Activated CD8-positive, alpha-beta T cell treated with anti-CD3 and anti-CD28 coated beads, Interleukin-2, amount 10 ng/mL, durations not matched to agents 7 days and 5 days (primary cell): ENCODE measurements at regions not wholly inside any gene's neighbourhood (a gene's known extent, or its start where the extent isn't known, plus 50 kb on each side); places are given as distances from the start of the nearest gene placed in this dataset.
"Not testable (repeated sequence)": the region's sequence is repeated elsewhere in the genome, so short reads cannot be mapped to it uniquely, and the experiment has no call there.

Experiments
- ATAC-seq: fragments of 150-1000 bp; cut with Tn5 transposase; one replicate; pipeline ENCODE4 v1.10.0; 2021; ENCODE audit warnings: moderate library complexity
- CTCF ChIA-PET: fragments of 350-600 bp; sonication (Branson Sonifier 250); formaldehyde crosslinking; loops from one replicate; lab custom pipeline; 2021; ENCODE audit warnings: antibody characterized with exemption; lab: Charles Lee
- POLR2A ChIA-PET: fragments of 350-600 bp; sonication (Branson Sonifier 250); formaldehyde crosslinking; loops from one replicate; lab custom pipeline; 2021; ENCODE audit warnings: antibody characterized with exemption; lab: Charles Lee
- DNase-seq: peaks from one replicate; pipeline ENCODE4 v3.0.0-alpha.2; 2020
- H3K27ac Mint-ChIP-seq: one replicate; pipeline ENCODE4 v1.8.0; 2021; ENCODE audit warnings: mild to moderate bottlenecking, mixed read lengths
- H3K27me3 Mint-ChIP-seq: one replicate; pipeline ENCODE4 v1.8.0; 2021; ENCODE audit warnings: low read depth, mixed read lengths
- H3K36me3 Mint-ChIP-seq: one replicate; pipeline ENCODE4 v1.8.0; 2021; ENCODE audit warnings: low read depth, mixed read lengths
- H3K4me1 Mint-ChIP-seq: one replicate; pipeline ENCODE4 v1.8.0; 2021; ENCODE audit warnings: low read depth, mixed read lengths
- H3K4me3 Mint-ChIP-seq: one replicate; pipeline ENCODE4 v1.8.0; 2021; ENCODE audit warnings: mild to moderate bottlenecking, mixed read lengths
- H3K9me3 Mint-ChIP-seq: one replicate; pipeline ENCODE4 v1.8.0; 2022; ENCODE audit warnings: mixed read lengths; ENCODE audit not compliant: insufficient read depth

DNA sequence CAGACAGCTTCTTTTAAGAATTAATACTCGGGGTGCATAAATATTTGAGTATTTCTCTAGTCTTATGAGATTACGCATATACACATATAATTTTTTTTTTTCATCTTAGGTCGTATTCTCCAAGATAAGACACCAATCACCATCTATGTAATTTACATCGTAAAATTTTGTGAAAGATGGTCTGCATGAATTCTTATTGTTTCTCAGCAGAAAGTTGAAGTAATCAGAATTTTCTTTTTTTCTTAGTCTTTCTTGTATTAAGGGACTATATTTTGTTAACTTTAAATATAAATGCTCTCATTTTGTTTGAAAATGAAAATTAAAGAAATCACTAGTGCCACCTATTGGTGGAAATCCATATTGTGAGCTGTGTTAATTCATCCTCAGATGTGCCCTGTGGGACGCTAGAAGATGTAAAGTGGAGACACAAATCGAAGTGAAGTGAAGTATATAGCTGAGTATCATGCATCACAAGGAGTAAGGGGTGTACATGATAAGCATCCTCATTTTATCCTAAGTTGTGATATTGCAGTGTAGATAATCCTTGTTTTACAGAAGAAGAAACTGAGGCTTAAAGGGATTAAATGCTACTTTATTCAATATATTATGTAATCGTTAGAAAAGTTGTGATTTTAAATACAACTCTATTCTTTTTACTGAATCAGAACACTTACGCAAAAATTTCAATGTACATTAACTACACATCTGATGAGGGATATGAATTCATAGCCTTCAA lies 2084.3 kb downstream of the LRRC4C start:
- DNase-seq, result peak; percentile 25
- Mint-ChIP-seq H3K4me3 (no peak overlapping the region), H3K4me1 (peaks cover 4% of the 10 kb centered on the region), H3K9me3 (no peaks in the 10 kb centered on the region), H3K27me3 (no peaks in the 10 kb centered on the region), H3K36me3 (peaks cover 3% of the 10 kb centered on the region), H3K27ac (no peak overlapping the region)
- POLR2A ChIA-PET, result no interaction called here
- no peak for ATAC-seq
- CTCF ChIA-PET, result interaction anchor here (1.6 kb wide), 1 partner anchor 919 kb away, joined by 4 read pairs; no protein-coding TSS in a partner anchor

DNA sequence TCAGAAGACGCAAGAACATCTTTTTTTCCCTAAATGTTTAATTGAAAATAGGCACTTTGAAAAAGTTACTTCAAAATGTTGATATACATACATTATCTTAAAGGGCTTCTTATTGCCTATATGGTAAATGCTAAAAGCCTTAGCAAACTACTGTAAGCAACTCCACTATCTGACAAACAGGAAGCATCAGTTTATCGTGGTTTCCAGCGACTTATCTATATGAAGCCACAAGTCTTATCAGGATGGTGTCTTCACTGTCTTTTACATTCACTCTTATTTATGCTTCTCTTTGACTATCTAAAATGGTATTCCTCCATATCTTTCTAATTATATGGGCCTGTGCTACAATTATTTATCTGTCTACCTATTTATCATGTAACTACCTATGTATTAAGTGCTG lies 2091.9 kb downstream of the LRRC4C start:
- Mint-ChIP-seq H3K27me3 (no peaks in the 10 kb centered on the region), H3K9me3 (no peaks in the 10 kb centered on the region), H3K27ac (no peak overlapping the region), H3K4me3 (no peak overlapping the region), H3K36me3 (peaks cover 3% of the 10 kb centered on the region), H3K4me1 (peaks cover 9% of the 10 kb centered on the region)
- ATAC-seq, result no peak
- CTCF ChIA-PET, result no interaction called here
- no peak for DNase-seq
- POLR2A ChIA-PET, result no interaction called here

DNA sequence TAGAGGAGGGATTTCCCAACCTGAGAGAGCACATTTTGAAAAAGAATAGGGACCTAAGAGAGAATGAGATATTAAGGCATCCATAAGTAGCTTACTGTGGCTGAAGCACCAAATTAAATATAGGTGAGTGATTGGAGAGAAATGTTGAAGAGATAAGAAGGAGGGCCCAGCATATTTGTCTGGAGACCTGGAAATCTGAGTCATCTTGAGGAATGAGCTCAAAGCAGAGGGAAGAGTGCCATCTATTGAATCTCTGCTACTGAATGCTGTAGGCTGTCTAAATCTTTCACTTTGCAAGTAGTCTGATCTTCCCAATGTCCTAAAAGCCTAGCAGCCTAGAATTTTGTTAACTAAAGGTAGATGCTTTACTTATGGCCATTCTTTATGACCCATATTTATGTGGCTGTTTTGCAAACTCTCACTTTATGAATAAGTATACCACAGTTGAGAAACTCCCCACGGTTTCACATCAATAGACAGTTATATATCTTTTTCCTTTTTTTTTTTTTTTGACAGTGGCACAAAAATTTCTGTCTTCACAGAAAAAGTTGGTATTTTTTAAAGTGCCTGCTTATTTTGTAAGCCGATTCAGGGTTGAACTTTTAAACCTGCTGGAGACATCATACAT lies 2093.5 kb downstream of the LRRC4C start:
- ChIA-PET POLR2A (no interaction called here), CTCF (no interaction called here)
- Mint-ChIP-seq H3K4me3 (no peak overlapping the region), H3K4me1 (peaks cover 5% of the 10 kb centered on the region), H3K9me3 (no peaks in the 10 kb centered on the region), H3K27ac (no peak overlapping the region), H3K27me3 (no peaks in the 10 kb centered on the region), H3K36me3 (no peaks in the 10 kb centered on the region)
- DNase-seq (no peak), ATAC-seq (no peak)

DNA sequence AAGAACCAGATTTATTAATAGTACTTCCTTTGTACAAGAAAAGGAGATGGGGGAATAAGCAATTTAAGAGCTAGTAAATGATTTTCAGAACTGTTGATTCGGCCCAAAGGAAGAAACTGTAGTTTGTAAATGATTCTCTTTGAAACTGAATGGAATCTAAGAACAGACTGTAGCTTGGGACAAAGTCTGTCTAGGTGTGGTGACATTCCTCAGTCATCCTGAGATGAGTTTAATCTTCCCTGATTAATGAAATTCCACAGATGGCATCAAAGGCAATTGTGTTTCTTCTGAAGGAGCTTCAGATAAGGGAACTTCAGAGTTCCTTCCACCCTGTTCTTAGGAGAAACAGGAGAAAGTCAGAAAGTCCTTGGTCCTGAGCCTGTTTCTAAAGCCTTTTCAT lies 2095.9 kb downstream of the LRRC4C start:
- ChIA-PET POLR2A (no interaction called here), CTCF (interaction anchor here (0.9 kb wide), 1 partner anchor 9 kb away, joined by 3 read pairs; no protein-coding TSS in a partner anchor)
- Mint-ChIP-seq H3K4me3 (no peak overlapping the region), H3K4me1 (peaks cover 5% of the 10 kb centered on the region), H3K9me3 (no peaks in the 10 kb centered on the region), H3K27me3 (no peaks in the 10 kb centered on the region), H3K36me3 (no peaks in the 10 kb centered on the region), H3K27ac (no peak overlapping the region)
- DNase-seq, result no peak
- no peak for ATAC-seq

DNA sequence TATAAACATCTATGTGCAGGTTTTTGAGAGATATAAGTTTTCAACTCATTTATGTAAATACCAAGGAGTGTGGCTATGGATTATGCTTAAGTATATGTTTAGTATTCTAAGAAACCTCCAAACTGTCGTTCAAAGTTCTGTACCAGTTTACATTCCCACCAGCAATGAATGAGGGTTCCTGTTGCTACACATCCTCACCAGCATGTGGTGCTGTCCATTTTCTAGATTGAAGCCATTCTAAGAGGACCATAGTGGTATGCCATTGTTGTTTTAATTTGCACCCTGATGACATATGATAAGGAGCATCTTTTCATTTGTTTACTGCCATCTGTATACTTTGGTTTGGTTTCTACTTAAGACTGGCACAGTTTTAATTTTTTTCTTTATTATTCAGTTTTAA lies 2097.9 kb downstream of the LRRC4C start:
- H3K9me3 Mint-ChIP-seq, result no peaks in the 10 kb centered on the region
- DNase-seq, result no peak
- H3K4me1 Mint-ChIP-seq, result no peaks in the 10 kb centered on the region
- ATAC-seq, result no peak
- ChIA-PET CTCF (no interaction called here), POLR2A (no interaction called here)
- H3K4me3 Mint-ChIP-seq, result no peak overlapping the region
- H3K36me3 Mint-ChIP-seq, result no peaks in the 10 kb centered on the region
- no peaks in the 10 kb centered on the region for H3K27me3 Mint-ChIP-seq
- no peak overlapping the region for H3K27ac Mint-ChIP-seq

DNA sequence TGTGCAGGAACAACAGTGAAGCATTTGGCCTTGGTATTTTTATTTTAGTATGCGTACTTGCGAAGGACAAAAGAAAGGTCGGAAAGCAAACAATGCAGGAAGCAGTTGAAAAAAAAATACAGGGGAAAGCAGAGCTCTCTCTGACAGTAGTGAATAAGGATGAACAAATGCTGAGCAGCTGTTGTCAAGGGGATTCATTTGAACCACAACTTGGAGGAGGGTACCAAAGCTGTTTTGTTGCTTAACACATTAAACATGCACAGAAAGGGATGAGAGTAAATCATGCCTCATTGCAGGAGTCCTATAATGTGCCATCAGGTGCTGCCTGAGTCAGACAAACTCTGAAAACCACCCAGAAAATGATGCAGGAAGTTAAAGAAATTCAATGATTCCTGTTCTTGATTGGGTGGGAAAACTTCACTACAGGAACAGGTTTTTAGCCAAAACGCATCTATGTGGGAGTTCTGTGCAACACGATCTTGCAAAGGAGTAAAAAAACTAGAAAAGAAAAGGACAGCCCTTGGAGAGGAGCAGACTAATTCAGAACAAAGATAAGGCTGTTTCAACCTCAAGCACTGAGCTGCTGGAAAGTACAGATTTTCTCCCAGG lies 2113.5 kb downstream of the LRRC4C start:
- Mint-ChIP-seq H3K36me3 (no peaks in the 10 kb centered on the region), H3K4me3 (no peak overlapping the region), H3K9me3 (no peaks in the 10 kb centered on the region), H3K4me1 (no peaks in the 10 kb centered on the region), H3K27me3 (no peaks in the 10 kb centered on the region), H3K27ac (no peak overlapping the region)
- DNase-seq (no peak), ATAC-seq (no peak)
- CTCF ChIA-PET, result no interaction called here
- POLR2A ChIA-PET, result no interaction called here

DNA sequence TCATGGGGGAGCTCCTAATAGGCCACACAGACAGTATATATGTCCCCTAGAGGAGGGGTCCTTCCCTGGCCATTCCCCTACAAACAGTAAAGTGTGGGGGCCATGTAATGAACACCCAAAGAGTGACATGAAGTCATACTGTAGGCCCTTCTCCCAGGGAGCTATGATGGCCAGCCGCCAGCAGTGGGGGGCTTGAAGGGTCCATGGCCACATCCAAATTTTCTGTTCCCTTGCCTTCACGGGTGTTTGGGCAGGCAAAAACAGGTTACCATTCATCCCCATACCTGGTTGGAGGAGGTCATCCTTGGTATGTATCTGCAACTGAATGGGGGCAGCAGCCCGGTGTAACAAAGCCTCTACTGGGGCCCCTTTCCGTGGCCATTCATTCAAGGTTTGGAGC lies 2118.0 kb downstream of the LRRC4C start:
- Mint-ChIP-seq H3K27me3 (no peaks in the 10 kb centered on the region), H3K9me3 (peaks cover 12% of the 10 kb centered on the region), H3K4me3 (no peak overlapping the region), H3K4me1 (no peaks in the 10 kb centered on the region), H3K27ac (no peak overlapping the region), H3K36me3 (no peaks in the 10 kb centered on the region)
- DNase-seq (no peak), ATAC-seq (no peak)
- ChIA-PET CTCF (no interaction called here), POLR2A (no interaction called here)

DNA sequence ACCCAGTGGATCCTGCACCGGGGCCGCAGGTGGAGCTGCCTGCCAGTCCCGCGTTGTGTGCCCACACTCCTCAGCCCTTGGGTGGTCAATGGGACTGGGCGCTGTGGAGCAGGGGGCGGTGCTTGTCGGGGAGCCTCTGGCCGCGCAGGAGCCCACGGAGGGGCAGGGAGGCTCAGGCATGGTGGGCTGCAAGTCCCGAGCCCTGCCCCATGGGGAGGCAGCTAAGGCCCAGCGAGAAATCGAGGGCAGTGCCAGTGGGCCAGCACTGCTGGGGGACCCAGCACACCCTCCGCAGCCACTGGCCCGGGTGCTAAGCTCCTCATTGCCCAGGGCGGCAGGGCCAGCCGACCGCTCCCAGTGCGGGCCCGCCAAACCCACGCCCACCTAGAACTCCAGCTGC lies 2126.4 kb downstream of the LRRC4C start:
- H3K27ac Mint-ChIP-seq, ATAC-seq, H3K9me3 Mint-ChIP-seq, CTCF ChIA-PET, H3K4me1 Mint-ChIP-seq, H3K4me3 Mint-ChIP-seq, H3K36me3 Mint-ChIP-seq, DNase-seq, H3K27me3 Mint-ChIP-seq, POLR2A ChIA-PET: not testable (repeated sequence)

DNA sequence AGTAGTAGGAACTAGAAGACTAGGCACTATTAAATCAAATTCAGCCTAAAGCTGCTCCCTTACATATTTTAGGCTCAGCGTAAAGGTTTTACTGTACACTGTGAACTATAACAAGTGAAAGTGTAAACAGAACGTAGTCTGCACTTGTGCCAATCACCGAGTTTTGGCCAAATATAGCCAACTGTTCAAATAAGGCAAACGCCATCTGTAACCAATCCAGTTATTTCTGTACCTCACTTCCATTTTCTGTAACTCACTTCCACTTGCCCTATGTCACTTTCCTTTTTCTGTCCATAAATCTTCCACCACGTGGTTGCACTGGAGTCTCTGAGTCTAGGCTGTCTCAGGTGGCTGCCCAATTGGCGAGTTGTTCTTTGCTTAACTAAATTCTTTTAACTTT lies 2132.2 kb downstream of the LRRC4C start:
- Mint-ChIP-seq H3K27ac (no peak overlapping the region), H3K4me3 (no peak overlapping the region), H3K4me1 (no peaks in the 10 kb centered on the region), H3K9me3 (no peaks in the 10 kb centered on the region), H3K36me3 (no peaks in the 10 kb centered on the region), H3K27me3 (no peaks in the 10 kb centered on the region)
- ATAC-seq (no peak), DNase-seq (no peak)
- POLR2A ChIA-PET, result no interaction called here
- CTCF ChIA-PET, result no interaction called here

DNA sequence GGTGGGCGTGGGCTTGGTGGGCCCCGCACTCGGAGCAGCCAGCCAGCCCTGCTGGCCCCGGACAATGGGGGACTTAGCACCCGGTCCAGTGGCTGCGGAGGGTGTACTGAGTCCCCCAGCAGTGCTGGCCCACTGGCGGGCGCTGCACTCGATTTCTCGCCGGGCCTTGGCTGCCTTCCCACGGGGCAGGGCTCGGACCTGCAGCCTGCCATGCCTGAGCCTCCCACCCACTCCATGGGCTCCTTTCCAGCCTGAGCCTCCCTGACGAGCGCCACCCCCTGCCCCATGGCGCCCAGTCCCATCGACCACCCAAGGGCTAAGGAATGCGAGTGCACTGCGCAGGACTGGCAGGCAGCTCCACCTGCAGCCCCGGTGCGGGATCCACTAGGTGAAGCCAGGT lies 2147.6 kb downstream of the LRRC4C start:
- ATAC-seq, H3K4me1 Mint-ChIP-seq, H3K36me3 Mint-ChIP-seq, CTCF ChIA-PET, DNase-seq, POLR2A ChIA-PET, H3K27me3 Mint-ChIP-seq, H3K27ac Mint-ChIP-seq, H3K4me3 Mint-ChIP-seq: not testable (repeated sequence)
- H3K9me3 Mint-ChIP-seq, result peaks cover 14% of the 10 kb centered on the region

DNA sequence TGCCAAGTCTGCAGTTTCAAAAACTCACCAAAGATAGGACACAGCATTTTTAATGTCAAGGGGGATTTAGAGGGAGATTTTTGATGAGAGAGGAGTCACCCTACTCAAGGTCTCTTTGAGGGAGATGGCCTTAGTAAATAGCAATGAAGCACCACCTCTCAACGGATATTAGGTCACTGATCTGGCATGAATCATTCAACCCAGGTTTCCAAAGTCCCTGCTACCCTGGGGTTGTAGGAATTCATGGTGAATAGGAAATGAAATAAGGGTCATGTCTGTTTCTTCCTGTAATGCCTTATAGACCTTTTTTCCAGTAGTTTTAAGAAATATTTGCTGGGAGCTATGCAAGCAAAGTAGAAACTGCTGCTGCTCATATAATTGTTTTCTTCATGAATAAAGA lies 2154.9 kb downstream of the LRRC4C start:
- no peaks in the 10 kb centered on the region for H3K27me3 Mint-ChIP-seq
- H3K4me3 Mint-ChIP-seq, result no peak overlapping the region
- CTCF ChIA-PET, result no interaction called here
- H3K36me3 Mint-ChIP-seq, result no peaks in the 10 kb centered on the region
- H3K27ac Mint-ChIP-seq, result no peak overlapping the region
- DNase-seq, result no peak
- no peaks in the 10 kb centered on the region for H3K4me1 Mint-ChIP-seq
- POLR2A ChIA-PET, result no interaction called here
- H3K9me3 Mint-ChIP-seq, result peaks cover 5% of the 10 kb centered on the region
- no peak for ATAC-seq

DNA sequence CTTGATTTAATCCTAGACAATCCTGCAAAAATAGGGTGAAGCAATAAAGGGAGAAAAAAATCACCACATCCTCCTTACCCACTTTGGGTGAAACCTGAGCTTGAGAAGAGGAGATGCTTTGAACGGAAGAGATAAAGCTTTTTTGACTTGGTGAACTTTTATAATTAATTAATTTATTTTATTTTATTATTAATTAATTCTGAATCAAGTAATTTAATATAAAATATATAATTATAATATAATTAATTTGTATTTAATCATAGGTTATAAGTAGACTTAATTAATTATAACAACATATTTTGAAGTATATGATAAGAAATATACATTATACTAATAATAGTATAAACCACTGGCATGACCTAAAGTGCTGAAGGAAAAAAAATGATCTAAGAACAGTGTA lies 2164.8 kb downstream of the LRRC4C start:
- Mint-ChIP-seq H3K27ac (no peak overlapping the region), H3K4me3 (no peak overlapping the region), H3K9me3 (peaks cover 23% of the 10 kb centered on the region), H3K36me3 (no peaks in the 10 kb centered on the region), H3K4me1 (no peaks in the 10 kb centered on the region), H3K27me3 (no peaks in the 10 kb centered on the region)
- CTCF ChIA-PET, result no interaction called here
- DNase-seq (no peak), ATAC-seq (no peak)
- POLR2A ChIA-PET, result no interaction called here
